RCC 7860 (cell line): ENCODE measurements at regions not wholly inside any gene's neighbourhood (a gene's known extent, or its start where the extent isn't known, plus 50 kb on each side); places are given as distances from the start of the nearest gene placed in this dataset.
"Not testable (repeated sequence)": the region's sequence is repeated elsewhere in the genome, so short reads cannot be mapped to it uniquely, and the experiment has no call there.

Experiments
- DNase-seq: peaks from one replicate; pipeline ENCODE4 v3.0.0-alpha.2; 2015; ENCODE audit warnings: low spot score
- FAIRE-seq: peaks from 2 replicates; lab custom pipeline; 2012; peaks lifted over from hg19 to GRCh38; lab: Jason Lieb, UNC

DNA sequence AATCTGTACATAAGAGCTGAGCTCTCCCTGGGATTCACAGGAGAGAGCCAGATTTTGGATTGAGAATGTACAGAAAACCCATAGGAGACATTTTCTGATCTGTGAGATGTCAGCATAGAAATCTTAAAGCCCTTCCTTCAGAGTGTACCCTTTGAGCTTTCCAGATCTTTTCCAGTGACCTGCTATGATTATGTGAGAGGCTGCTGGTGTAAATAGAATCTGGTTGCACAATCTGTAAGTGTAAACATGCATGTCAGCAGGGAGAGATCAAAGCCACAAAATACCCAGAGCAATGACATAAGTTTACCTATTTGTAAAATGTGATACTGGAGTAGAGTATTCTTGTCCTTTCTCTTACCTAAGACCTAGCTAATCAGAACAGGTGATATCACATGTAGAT, 471.9 kb downstream of the FOXD4L5 start:
- not testable (repeated sequence) for DNase-seq, FAIRE-seq

DNA sequence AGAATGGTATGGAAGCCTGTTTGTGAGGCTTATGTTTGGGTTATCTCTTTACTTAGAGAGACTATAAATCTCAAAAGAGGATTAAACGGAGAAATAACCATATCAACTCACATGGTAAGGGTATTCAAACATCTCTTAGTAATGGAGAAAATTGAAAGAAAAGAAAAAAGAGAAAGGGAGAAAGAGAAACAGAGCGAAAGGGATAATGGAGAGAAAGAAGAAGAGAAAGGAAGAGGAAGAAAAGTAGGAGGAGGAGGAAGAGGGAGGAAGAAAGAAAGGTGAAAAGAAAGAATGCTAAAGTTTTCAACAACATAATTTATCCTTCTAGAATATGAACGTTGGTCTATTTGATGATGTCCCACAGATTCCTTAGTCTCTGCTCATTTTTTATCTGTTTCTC, 506.3 kb downstream of the FOXD4L5 start:
- not testable (repeated sequence) for DNase-seq, FAIRE-seq

DNA sequence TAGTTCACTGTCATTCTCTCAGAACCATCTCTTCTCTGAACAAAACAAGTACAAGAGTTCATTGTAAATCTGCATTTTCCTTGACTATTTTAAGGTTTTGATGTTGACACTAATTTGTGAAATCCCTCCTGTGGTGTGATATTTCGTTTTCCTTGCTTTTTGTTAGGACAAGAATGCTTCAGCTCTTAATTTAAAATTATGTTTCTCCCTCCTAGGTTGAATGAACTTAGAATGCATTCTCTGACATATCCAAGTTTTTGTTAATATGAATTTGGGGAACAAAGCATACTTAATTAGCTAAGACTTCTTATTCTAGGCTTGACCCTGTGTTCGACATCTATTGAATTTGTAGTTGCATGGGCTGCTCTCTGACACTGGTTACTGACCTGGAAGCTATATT, 508.7 kb downstream of the FOXD4L5 start:
- DNase-seq, FAIRE-seq: not testable (repeated sequence)

DNA sequence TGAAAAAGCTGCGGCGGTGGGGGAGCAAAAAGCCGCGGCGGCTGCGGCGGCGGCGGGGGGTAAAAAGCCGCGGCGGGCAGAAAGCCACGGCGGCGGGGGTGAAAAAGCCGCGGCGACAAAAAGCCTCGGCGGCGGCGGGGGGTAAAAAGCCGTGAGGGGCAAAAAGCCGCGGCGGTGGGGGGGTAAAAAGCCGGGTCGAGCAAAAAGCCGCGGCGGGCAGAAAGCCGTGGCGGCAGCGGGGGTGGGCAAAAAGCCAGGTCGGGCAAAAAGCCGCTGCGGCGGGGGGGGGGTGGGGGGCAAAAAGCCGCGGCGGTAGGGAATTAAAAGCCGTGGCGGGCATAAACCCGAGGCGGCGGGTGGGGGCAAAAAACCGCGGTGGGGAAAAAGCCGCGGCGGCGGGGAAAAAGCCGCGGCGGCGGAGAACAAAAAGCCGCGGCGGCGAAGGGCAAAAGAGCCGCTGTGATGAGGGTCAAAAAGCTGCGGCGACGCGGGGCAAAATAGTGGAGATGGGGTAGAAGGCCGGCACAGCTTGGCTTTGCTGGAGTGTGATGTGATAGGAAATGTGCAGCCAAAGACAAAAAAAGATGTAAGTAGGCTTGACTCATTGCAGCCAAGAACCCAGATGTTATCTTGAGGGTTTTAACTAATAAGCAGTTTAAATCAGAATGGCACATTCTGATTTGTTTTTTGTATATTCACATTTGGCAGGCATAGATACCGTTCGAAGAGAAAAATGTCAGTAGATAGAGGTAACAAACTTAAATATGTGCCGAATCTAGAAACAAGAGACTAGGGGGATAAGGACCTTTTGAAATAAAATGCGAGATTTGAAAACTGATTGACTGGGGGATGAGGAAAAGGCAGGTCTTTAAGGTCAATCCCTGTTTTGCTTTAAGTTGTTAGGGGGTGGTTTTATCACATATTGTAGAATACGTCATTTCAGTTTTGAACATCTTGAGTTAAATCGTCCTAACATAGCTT, 509.9 kb downstream of the FOXD4L5 start:
- DNase-seq: peak; percentile 3
- not testable (repeated sequence) for FAIRE-seq

DNA sequence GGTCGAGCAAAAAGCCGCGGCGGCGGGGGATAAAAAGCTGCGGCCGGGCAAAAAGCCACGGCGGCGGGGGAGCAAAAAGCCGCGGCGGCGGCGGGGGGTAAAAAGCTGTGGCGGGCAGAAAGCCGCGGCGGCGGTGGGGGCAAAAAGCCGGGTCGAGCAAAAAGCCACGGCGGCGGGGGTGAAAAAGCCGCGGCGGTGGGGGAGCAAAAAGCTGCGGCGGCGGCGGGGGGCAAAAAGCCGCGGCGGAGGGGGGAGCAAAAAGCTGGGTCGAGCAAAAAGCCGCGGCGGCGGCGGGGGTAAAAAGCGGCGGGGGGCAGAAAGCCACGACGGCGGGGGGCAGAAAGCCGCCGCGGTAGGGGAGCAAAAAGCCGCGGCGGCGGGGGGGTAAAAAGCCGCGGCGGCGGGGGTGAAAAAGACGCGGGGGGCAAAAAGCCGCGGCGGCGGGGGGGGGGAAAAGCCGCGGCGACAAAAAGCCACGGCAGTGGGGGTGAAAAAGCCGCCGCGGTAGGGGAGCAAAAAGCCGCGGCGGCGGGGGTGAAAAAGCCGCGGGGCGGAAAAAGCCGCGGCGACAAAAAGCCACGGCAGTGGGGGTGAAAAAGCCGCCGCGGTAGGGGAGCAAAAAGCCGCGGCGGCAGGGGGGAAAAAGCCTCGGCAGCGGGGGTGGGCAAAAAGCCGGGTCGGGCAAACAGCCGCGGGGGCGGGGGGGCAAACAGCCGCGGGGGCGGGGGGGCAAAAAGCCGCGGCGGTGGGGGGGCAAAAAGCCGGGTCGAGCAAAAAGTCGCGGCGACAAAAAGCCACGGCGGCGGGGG, 510.8 kb downstream of the FOXD4L5 start:
- not testable (repeated sequence) for DNase-seq

DNA sequence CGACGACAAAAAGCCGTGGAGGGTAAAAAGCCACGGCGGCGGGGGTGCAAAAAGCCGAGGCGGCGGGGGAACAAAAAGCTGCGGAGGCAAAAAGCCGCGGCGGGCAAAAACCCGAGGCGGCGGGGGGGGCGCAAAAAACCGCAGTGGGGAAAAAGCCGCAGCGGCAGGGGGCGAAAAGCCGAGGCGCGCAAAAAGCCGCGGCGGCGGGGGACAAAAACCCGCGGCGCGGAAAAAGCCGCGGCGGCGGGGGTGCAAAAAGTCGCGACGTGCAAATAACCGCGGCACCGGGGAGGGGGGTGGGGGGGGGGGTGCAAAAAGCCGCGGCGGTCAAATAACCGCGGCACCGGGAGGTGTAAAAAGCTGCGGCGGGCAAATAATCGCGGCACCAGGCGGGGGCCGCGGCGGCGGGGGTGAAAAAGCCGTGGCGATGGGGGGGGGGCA, 511.5 kb downstream of the FOXD4L5 start:
- FAIRE-seq: no peak
- DNase-seq: peak; percentile 3

More for the DNA sequence above, 510.8 kb downstream of the FOXD4L5 start:
- FAIRE-seq: not testable (repeated sequence)

DNA sequence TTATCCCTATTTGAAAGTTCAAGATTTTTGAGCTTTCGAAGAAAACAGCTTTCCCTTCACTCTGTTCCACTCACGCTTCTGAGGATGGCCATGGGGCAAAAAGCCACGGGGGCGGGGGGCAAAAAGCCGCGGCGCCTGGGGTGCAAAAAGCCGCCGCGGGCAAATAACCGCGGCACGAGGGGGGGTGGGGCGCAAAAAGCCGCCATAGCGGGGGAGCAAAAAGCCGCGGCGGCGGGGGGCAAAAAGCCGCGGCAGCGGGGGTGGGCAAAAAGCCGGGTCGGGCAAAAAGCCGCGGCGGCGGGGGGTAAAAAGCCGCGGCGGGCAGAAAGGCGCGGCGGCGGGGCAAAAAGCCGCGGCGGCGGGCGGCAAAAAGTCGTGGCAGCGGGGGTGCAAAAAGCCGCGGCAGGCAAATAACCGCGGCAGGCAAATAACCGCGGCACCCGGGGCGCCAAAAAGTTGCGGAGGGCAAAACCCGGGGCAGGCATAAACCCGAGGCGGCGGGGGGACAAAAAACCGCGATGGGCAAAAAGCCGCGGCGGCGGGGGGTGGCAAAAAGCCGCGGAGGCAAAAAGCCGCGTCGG, 512.2 kb downstream of the FOXD4L5 start:
- FAIRE-seq, DNase-seq: not testable (repeated sequence)

DNA sequence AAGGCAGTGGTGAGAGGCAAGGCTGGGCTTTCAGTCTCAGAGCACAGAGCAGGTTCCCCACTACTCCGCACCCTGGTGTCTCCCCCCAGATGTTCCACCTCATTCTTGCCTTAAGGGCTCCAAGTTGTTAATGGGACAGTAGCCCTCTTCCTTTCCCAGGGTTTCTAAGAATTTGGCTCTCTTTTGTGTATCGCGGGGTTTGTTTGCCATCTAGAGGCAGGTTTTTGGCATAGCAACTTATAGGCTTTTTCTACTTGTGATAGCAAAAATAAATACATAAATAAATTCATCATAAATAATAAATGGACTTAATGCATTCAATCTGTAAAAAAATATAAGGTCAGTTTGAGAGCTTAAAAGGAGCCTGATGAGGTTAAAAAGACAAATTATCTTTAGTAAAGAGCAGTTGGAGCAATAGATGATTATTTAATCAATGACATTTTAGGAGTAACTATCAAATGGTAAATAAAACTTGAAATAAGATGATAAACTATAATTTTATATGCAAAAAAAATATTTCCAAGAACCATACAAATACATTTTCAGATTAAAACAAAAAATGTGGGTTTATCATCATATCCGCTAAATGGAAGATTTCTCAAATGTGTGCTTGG, 512.8 kb downstream of the FOXD4L5 start:
- not testable (repeated sequence) for DNase-seq
- FAIRE-seq: peak; percentile 89
